Stimulated activated CD8-positive, alpha-beta memory T cell treated with anti-CD3 and anti-CD28 coated beads, Interleukin-4, amount 100 ng/mL, for 4 hours (primary cell): ENCODE measurements at regions not wholly inside any gene's neighbourhood (a gene's known extent, or its start where the extent isn't known, plus 50 kb on each side); places are given as distances from the start of the nearest gene placed in this dataset.

Source experiments
- DNase-seq, 2 donors: peaks; one replicate each; pipeline ENCODE4 v3.0.0-alpha.2; 2020; ENCODE audit warnings: low read depth in 2 of 2, low spot score in 1 of 2

DNA sequence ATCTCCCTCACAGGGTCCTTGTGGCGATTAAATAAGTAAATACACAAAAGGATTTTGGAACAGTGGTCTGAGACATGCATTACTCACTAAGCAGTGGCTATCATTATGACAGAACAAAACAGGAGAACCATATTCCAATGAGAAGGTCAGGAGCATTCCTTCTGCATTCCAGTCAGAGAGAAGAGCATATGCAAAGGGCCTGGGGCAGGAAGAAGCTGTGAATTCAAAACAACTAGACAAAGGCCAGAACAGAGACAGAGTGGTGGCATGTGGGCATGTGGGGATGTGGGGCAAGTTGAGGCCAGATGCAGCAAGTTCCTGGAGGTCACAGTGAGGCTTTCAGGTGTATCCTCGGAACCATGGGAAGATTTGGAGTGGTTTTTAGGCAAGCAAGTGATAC, 70.1 kb upstream of the VRK1 start:
- no peak for DNase-seq

DNA sequence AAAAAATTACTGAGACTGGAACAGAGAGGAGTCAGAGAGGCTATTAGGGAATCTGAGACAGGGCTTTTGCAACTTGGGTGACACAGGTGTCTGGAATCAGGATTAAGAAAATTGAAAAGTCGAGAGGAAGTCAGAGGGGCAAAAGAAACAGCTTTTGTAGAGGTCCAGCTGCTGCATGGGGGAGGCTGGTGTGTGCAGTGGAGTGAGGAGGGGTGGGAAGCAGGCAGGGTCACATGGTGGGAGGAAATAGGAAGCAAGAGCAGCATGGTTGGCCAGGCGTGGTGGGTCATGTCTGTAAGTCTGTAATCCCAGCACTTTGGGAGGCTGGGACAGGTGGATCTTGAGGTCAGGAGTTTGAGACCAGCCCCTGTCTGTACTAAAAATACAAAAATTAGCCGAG, 69.7 kb upstream of the VRK1 start:
- DNase-seq: no peak

- no peak for DNase-seq
Measured at GRCh38 chr14:96727980-96728717, 69.0 kb upstream of the VRK1 start.

- no peak for DNase-seq
Measured at GRCh38 chr14:96729889-96730288, 67.3 kb upstream of the VRK1 start.

DNA sequence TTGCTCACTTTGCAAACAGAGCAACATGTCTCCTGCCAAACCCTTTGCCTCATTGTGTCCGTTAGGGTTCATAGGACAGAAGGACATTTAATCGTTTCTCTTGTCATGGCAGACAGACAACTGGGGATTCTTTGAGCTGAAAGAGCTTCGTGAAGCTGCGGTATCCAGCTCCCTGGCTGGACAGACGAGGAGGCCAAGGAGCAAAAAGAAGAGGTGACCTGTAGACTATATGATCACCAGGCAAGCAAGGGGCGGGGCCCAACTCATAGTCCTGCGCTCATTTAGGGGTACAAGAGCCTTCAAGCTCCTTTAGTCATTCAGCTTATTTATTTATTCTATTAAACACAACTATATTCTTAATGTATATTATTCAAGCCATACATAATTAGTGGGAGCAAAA, 66.8 kb upstream of the VRK1 start:
- no peak for DNase-seq

- DNase-seq: no peak
Measured at GRCh38 chr14:96734076-96734622, 63.0 kb upstream of the VRK1 start.

DNA sequence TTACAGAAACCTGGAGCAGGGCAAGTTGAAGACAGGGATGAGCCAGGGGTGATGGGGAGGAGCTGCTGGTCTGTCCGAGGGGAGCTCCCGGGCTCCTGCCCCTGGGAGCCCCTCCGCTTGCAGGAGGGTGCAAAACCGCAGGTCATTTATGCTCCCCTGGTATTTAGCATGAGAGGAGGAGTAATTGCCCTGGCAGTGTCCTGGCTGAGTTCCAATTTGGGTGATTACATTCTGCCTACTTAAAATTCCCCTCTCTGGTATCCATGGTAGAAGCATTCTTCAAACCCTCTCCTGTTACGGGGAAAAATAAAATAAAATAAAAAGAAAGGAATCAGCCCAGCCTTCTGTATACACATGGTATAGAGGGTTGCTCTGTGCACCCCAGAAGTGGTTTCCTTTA, 61.7 kb upstream of the VRK1 start:
- DNase-seq: no peak

DNA sequence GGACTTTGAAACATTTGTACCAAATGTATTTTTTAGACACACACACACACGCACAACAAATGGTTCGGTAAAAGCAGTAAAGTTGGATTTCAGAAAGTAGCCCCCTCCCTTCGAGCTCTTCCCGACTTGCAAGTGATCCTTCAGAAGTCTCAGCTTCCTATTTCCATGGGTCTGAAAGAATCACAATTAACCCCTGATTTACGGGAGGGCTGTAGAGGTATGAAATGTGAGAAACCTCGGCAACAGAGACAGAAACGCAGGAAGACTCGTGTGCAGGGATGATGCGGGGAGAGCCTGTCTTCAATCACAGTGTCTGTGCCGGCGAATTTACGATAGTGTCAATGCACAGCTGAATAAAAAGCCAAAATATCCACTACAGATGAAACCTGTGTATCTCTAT, 60.7 kb upstream of the VRK1 start:
- no peak for DNase-seq

GRCh38 chr14:96737881-96738280, 59.3 kb upstream of the VRK1 start:
- no peak for DNase-seq

- DNase-seq: no peak
Measured at GRCh38 chr14:96739200-96739910, 57.8 kb upstream of the VRK1 start.

GRCh38 chr14:96741151-96741977, 55.8 kb upstream of the VRK1 start:
- DNase-seq: peak; percentile 33 to 54

- no peak for DNase-seq
Measured at GRCh38 chr14:96744262-96744661, 52.9 kb upstream of the VRK1 start.

GRCh38 chr14:96745500-96746051, 51.6 kb upstream of the VRK1 start:
- no peak for DNase-seq

DNA sequence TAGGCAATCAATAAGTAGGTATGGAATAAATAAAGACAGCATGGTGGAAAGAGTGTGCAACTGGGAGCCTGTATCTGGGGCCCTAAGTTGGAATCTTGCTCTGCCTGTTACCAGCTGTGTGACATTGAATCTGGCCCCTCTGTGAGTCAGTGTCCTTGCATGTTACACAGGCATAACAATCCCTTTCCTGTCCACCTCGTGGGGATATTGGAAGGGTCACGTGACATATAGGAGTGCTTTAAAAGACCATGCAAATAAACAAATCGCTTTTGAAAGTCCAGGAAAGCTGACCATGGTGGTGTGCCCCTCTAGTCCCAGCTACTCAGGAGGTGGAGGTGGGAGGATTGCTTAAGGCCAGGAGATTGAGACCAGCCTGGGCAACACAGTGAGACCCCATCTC, 51.1 kb upstream of the VRK1 start:
- DNase-seq: no peak

DNA sequence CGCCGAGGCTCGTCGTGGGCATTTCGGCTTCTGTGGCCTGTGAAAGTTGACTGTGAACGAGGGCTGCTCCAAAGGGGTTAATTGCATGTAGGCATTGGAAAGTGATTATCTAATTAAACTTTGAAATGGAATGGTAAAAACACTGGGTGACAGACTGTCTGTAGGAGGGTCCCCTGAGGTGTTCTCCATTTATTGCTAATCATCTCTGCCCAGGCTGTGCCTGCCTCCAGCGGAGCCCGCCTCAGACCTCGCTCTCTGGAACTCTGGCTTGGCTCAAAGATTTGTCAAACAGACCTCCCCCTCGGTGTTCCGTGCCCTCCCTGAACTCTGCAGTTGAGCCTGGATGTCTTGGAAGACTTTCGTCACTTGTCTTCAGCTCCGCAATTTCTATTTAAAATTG, 50.2 kb upstream of the VRK1 start:
- no peak for DNase-seq
